Glomerular visceral epithelial cell (primary cell): ENCODE measurements at regions not wholly inside any gene's neighbourhood (a gene's known extent, or its start where the extent isn't known, plus 50 kb on each side); places are given as distances from the start of the nearest gene placed in this dataset.
"Not testable (repeated sequence)": the region's sequence is repeated elsewhere in the genome, so short reads cannot be mapped to it uniquely, and the experiment has no call there.

ENCODE experiments used
- DNase-seq: peaks from one replicate; pipeline ENCODE4 v3.0.0-alpha.2; 2016; ENCODE audit errors: extremely low spot score

- DNase-seq = no peak
Observed at GRCh38 chr3:61444782-61445181, 116.6 kb upstream of the PTPRG start.

- DNase-seq = no peak
Observed at GRCh38 chr3:61445924-61446323, 115.4 kb upstream of the PTPRG start.

- DNase-seq = no peak
Observed at GRCh38 chr3:61446341-61446740, 115.0 kb upstream of the PTPRG start.

GRCh38 chr3:61448378-61448777 is 113.0 kb upstream of the PTPRG start:
- no peak for DNase-seq

GRCh38 chr3:61449327-61450040 is 111.9 kb upstream of the PTPRG start:
- no peak for DNase-seq

- DNase-seq = no peak
Observed at GRCh38 chr3:61450866-61451265, 110.5 kb upstream of the PTPRG start.

- peak; percentile 4 for DNase-seq
Observed at GRCh38 chr3:61451841-61452240, 109.5 kb upstream of the PTPRG start.

- peak; percentile 0 for DNase-seq
Observed at GRCh38 chr3:61452535-61453090, 108.8 kb upstream of the PTPRG start.

- DNase-seq = no peak
Observed at GRCh38 chr3:61454006-61454585, 107.3 kb upstream of the PTPRG start.

GRCh38 chr3:61454801-61455200 is 106.6 kb upstream of the PTPRG start:
- no peak for DNase-seq

- DNase-seq = no peak
Observed at GRCh38 chr3:61460636-61461035, 100.7 kb upstream of the PTPRG start.

- no peak for DNase-seq
Observed at GRCh38 chr3:61463191-61463590, 98.2 kb upstream of the PTPRG start.

- DNase-seq = no peak
Observed at GRCh38 chr3:61464518-61465140, 96.7 kb upstream of the PTPRG start.

- no peak for DNase-seq
Observed at GRCh38 chr3:61466357-61466756, 95.0 kb upstream of the PTPRG start.

- no peak for DNase-seq
Observed at GRCh38 chr3:61483997-61484396, 77.4 kb upstream of the PTPRG start.

- no peak for DNase-seq
Observed at GRCh38 chr3:61493339-61493738, 68.0 kb upstream of the PTPRG start.

- DNase-seq = not testable (repeated sequence)
Observed at GRCh38 chr3:61494309-61494708, 67.1 kb upstream of the PTPRG start.

- no peak for DNase-seq
Observed at GRCh38 chr3:61497463-61497862, 63.9 kb upstream of the PTPRG start.

- no peak for DNase-seq
Observed at GRCh38 chr3:61505197-61505596, 56.2 kb upstream of the PTPRG start.

GRCh38 chr3:61507946-61508345 is 53.4 kb upstream of the PTPRG start:
- no peak for DNase-seq
